ENCODE measurements at regions not wholly inside any gene's neighbourhood (a gene's known extent, or its start where the extent isn't known, plus 50 kb on each side); places are given as distances from the start of the nearest gene placed in this dataset.
"Not testable (repeated sequence)": the region's sequence is repeated elsewhere in the genome, so short reads cannot be mapped to it uniquely, and the experiment has no call there.

- Histone ChIP-seq H3K36me3 (ENCODE audit: control insufficient read depth in 2 of 2, insufficient read depth in 1 of 2, low read length in 2 of 2) (no peaks in the 10 kb centered on the region), H3K9me3 (ENCODE audit: control insufficient read depth, insufficient read depth, low read depth, low read length) (no peaks in the 10 kb centered on the region), H3K27ac (ENCODE audit: extremely low read depth, low read depth, low read length) (no peak overlapping the region), H3K4me3 (ENCODE audit: low read depth, low read length) (no peak overlapping the region), H3K4me1 (ENCODE audit: control insufficient read depth, insufficient read depth, low read length) (no peaks in the 10 kb centered on the region)
- TF ChIP-seq RBAK (tag by site-specific recombination; IDR thresholded peaks at IDR 0.05): no peak
- TF ChIP-seq ATF2 (tag by site-specific recombination; IDR thresholded peaks at IDR 0.05; ENCODE audit: low read depth): no peak
- TF ChIP-seq GFI1B (tag by site-specific recombination; IDR thresholded peaks at IDR 0.05): no peak
- TF ChIP-seq ZNF19 (tag by site-specific recombination; IDR thresholded peaks at IDR 0.05; ENCODE audit: low read depth): no peak
- TF ChIP-seq ZNF777 (tag by site-specific recombination; IDR thresholded peaks at IDR 0.05; ENCODE audit: borderline replicate concordance): no peak
- TF ChIP-seq ZSCAN5A (tag by site-specific recombination; IDR thresholded peaks at IDR 0.05): no peak
- no peak for TF ChIP-seq ZNF292 (tag by site-specific recombination; IDR thresholded peaks at IDR 0.05; ENCODE audit: borderline replicate concordance, low read depth)
- no peak for TF ChIP-seq ZNF138 (tag by site-specific recombination; IDR thresholded peaks at IDR 0.05; ENCODE audit: borderline replicate concordance)
- TF ChIP-seq ZNF26 (tag by site-specific recombination; IDR thresholded peaks at IDR 0.05): no peak
- no peak for TF ChIP-seq ZNF157 (tag by site-specific recombination; IDR thresholded peaks at IDR 0.05)
- no peak for TF ChIP-seq GLI4 (tag by site-specific recombination; IDR thresholded peaks at IDR 0.05)
- TF ChIP-seq ZNF155 (tag by site-specific recombination; IDR thresholded peaks at IDR 0.05): no peak
- no peak for TF ChIP-seq ZNF366 (tag by site-specific recombination; conservative IDR thresholded peaks at IDR 0.05)
- no peak for TF ChIP-seq ZNF692 (tag by site-specific recombination; IDR thresholded peaks at IDR 0.05)
- TF ChIP-seq ELK4 (IDR thresholded peaks at IDR 0.05; ENCODE audit: borderline replicate concordance, low read depth, low read length): no peak
- TF ChIP-seq ZSCAN16 (tag by site-specific recombination; IDR thresholded peaks at IDR 0.05): no peak
- TF ChIP-seq ZNF10 (tag by site-specific recombination; IDR thresholded peaks at IDR 0.05): no peak
- TF ChIP-seq ZBTB1 (tag by site-specific recombination; IDR thresholded peaks at IDR 0.05): no peak
- ChIA-PET POLR2A (no interaction called here), CTCF (interaction anchor here (0.6 to 0.7 kb wide), 2 partner anchors 22 to 43 kb away, joined by 3 read pairs; no protein-coding TSS in a partner anchor)
These were observed 663.3 kb downstream of the SUCLG1 start for GRCh38 chr2:83795777-83796176.

- POLR2A ChIA-PET; CTCF ChIA-PET; H3K4me3 ChIP-seq (ENCODE audit: low read depth, low read length); H3K9me3 ChIP-seq (ENCODE audit: control insufficient read depth, insufficient read depth, low read depth, low read length); H3K27ac ChIP-seq (ENCODE audit: extremely low read depth, low read depth, low read length); H3K4me1 ChIP-seq (ENCODE audit: control insufficient read depth, insufficient read depth, low read length); H3K36me3 ChIP-seq (ENCODE audit: control insufficient read depth in 2 of 2, insufficient read depth in 1 of 2, low read length in 2 of 2): not testable (repeated sequence)
These were observed 668.6 kb downstream of the SUCLG1 start for GRCh38 chr2:83790467-83790866.

- CTCF ChIA-PET; H3K27ac ChIP-seq (ENCODE audit: extremely low read depth, low read depth, low read length): not testable (repeated sequence)
These were observed 669.4 kb downstream of the SUCLG1 start for GRCh38 chr2:83789674-83790073.

GRCh38 chr2:83788938-83789566 is 670.0 kb downstream of the SUCLG1 start:
- POLR2A ChIA-PET; H3K4me3 ChIP-seq (ENCODE audit: low read depth, low read length); H3K4me1 ChIP-seq (ENCODE audit: control insufficient read depth, insufficient read depth, low read length); H3K27ac ChIP-seq (ENCODE audit: extremely low read depth, low read depth, low read length); H3K36me3 ChIP-seq (ENCODE audit: control insufficient read depth in 2 of 2, insufficient read depth in 1 of 2, low read length in 2 of 2); CTCF ChIA-PET; H3K9me3 ChIP-seq (ENCODE audit: control insufficient read depth, insufficient read depth, low read depth, low read length): not testable (repeated sequence)

More at GRCh38 chr2:83789674-83790073, 669.4 kb downstream of the SUCLG1 start:
- H3K4me3 ChIP-seq (ENCODE audit: low read depth, low read length); H3K36me3 ChIP-seq (ENCODE audit: control insufficient read depth in 2 of 2, insufficient read depth in 1 of 2, low read length in 2 of 2); POLR2A ChIA-PET; H3K4me1 ChIP-seq (ENCODE audit: control insufficient read depth, insufficient read depth, low read length); H3K9me3 ChIP-seq (ENCODE audit: control insufficient read depth, insufficient read depth, low read depth, low read length): not testable (repeated sequence)

Data from HEK293 (cell line).